OCI-LY7 (cell line): ENCODE measurements at regions not wholly inside any gene's neighbourhood (a gene's known extent, or its start where the extent isn't known, plus 50 kb on each side); places are given as distances from the start of the nearest gene placed in this dataset.

ENCODE experiments used
- BruUV-seq: library from RNA; stranded (reverse); fragments of 400-500 nt; replicated peaks from 2 replicates; lab custom pipeline; 2021; lab: Mats Ljungman, UMichigan
- CTCF ChIA-PET: fragments of 300-600 bp; sonication (Branson Sonifier 250); formaldehyde crosslinking; loops from one replicate; lab custom pipeline; 2022; ENCODE audit warnings: antibody characterized with exemption; ENCODE audit not compliant: unreplicated experiment; lab: Charles Lee
- POLR2A ChIA-PET: fragments of 300-600 bp; sonication (Branson Sonifier 250); formaldehyde crosslinking; loops from one replicate; lab custom pipeline; 2022; ENCODE audit warnings: antibody characterized with exemption; lab: Charles Lee
- DNase-seq: peaks from one replicate; pipeline ENCODE4 v3.0.0-alpha.2; 2015; ENCODE audit warnings: low spot score
- H2AFZ ChIP-seq: fragments of 200-600 bp; sonication (generic), shearing (Covaris generic); 2 replicates; pipeline ENCODE4 v1.6.1; 2014; ENCODE audit warnings: mild to moderate bottlenecking, antibody characterized with exemption, low read length, moderate library complexity
- H3K27ac ChIP-seq: fragments of 200-600 bp; sonication (generic); 2 replicates; pipeline ENCODE4 v1.5.1; 2014; ENCODE audit warnings: mixed run types, low read depth, mild to moderate bottlenecking, moderate library complexity, low read length, inconsistent platforms; ENCODE audit not compliant: poor library complexity, severe bottlenecking
- H3K36me3 ChIP-seq: fragments of 200-600 bp; sonication (generic); 2 replicates; pipeline ENCODE4 v1.6.1; 2014; ENCODE audit warnings: mild to moderate bottlenecking, antibody characterized with exemption, low read length, moderate library complexity, mixed read lengths; ENCODE audit not compliant: insufficient read depth
- H3K4me1 ChIP-seq: fragments of 200-600 bp; sonication (generic); 2 replicates; pipeline ENCODE4 v1.5.1; 2014; ENCODE audit warnings: mild to moderate bottlenecking, low read length; ENCODE audit not compliant: insufficient read depth, poor library complexity, severe bottlenecking
- H3K4me2 ChIP-seq: fragments of 200-600 bp; sonication (generic); 2 replicates; pipeline ENCODE4 v1.6.1; 2014; ENCODE audit warnings: mild to moderate bottlenecking, low read length
- H3K4me3 ChIP-seq: fragments of 200-600 bp; sonication (generic); 2 replicates; pipeline ENCODE4 v1.5.1; 2014; ENCODE audit warnings: mild to moderate bottlenecking, low read depth, low read length; ENCODE audit not compliant: poor library complexity, severe bottlenecking
- H3K79me2 ChIP-seq: fragments of 200-600 bp; sonication (generic); 2 replicates; pipeline ENCODE4 v1.6.1; 2016; ENCODE audit warnings: low read depth, mild to moderate bottlenecking, low read length, moderate library complexity, mixed read lengths; ENCODE audit not compliant: insufficient read depth
- H3K9me2 ChIP-seq: fragments of 200-600 bp; sonication (generic); 2 replicates; pipeline ENCODE4 v1.6.1; 2016; ENCODE audit warnings: mild to moderate bottlenecking, low read length, mixed read lengths; ENCODE audit not compliant: insufficient read depth
- H3K9me3 ChIP-seq: fragments of 200-600 bp; sonication (generic); 2 replicates; pipeline ENCODE4 v1.6.1; 2014; ENCODE audit warnings: mild to moderate bottlenecking, mixed run types, low read length, mixed read lengths
- H4K20me1 ChIP-seq: fragments of 200-600 bp; sonication (generic); 2 replicates; pipeline ENCODE4 v1.6.1; 2014; ENCODE audit warnings: mild to moderate bottlenecking, antibody characterized with exemption, low read length, moderate library complexity, mixed read lengths; ENCODE audit not compliant: insufficient read depth
- CTCF ChIP-seq: fragments of 200-600 bp; sonication (generic); conservative IDR thresholded peaks from 2 replicates; pipeline ENCODE4 v1.5.1; 2014; ENCODE audit warnings: mild to moderate bottlenecking, antibody characterized with exemption, low read length, moderate library complexity, mixed read lengths
- EZH2phosphoT487 ChIP-seq: fragments of 200-600 bp; sonication (generic); IDR thresholded peaks from 2 replicates; pipeline ENCODE4 v1.6.1; 2018; ENCODE audit warnings: low read depth, borderline replicate concordance, mild to moderate bottlenecking, mixed run types, antibody characterized with exemption, low read length, moderate library complexity, mixed read lengths
- intact Hi-C: fragments of 100-400 bp; cut with micrococcal nuclease; formaldehyde crosslinking; loops from one replicate; pipeline ENCODE4 v1.10.0; 2022; ENCODE audit not compliant: unreplicated experiment

GRCh38 chrX:10747975-10748374, 127.6 kb upstream of the MID1 start:
- no peak overlapping the region for H3K4me2 ChIP-seq
- H4K20me1 ChIP-seq: no peaks in the 10 kb centered on the region
- intact Hi-C loops: no loop called here
- H3K9me2 ChIP-seq: no peaks in the 10 kb centered on the region
- no peak overlapping the region for H2AFZ ChIP-seq
- no peaks in the 10 kb centered on the region for H3K36me3 ChIP-seq
- DNase-seq: no peak
- CTCF ChIA-PET: no interaction called here
- H3K4me1 ChIP-seq: no peaks in the 10 kb centered on the region
- no peak overlapping the region for H3K27ac ChIP-seq
- H3K9me3 ChIP-seq: no peaks in the 10 kb centered on the region
- no TSS peak for BruUV-seq
- no peaks in the 10 kb centered on the region for H3K79me2 ChIP-seq
- H3K4me3 ChIP-seq: no peak overlapping the region
- POLR2A ChIA-PET: interaction anchor here (0.6 kb wide), 1 partner anchor 210 kb away, joined by 4 read pairs; no protein-coding TSS in a partner anchor
- TF ChIP-seq CTCF: no peak
- no peak for TF ChIP-seq EZH2phosphoT487

DNA sequence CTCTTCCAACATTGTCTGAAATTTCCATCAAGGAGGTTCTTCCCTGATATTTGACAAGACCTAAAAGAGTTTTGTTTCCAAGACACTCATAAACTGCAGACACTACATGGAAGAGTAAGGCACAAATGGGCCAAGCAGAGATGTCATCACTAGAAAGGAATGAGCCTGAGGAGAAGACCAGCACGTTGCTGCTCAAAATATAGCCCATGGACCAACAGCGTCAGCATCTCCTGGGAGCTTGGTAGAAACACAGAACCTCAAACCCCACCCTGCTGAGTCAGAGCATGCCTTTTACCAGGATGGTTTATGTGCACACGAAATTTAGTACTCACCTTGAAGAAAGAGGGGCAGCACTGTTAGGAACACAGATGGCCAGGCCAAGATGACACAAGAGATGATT, 128.7 kb upstream of the MID1 start:
- no peak for TF ChIP-seq EZH2phosphoT487
- no peak for TF ChIP-seq CTCF
- Histone ChIP-seq H3K4me3 (no peak overlapping the region), H2AFZ (no peak overlapping the region), H3K9me2 (no peaks in the 10 kb centered on the region), H3K27ac (no peak overlapping the region), H3K4me2 (no peak overlapping the region), H3K36me3 (no peaks in the 10 kb centered on the region), H4K20me1 (no peaks in the 10 kb centered on the region), H3K4me1 (no peaks in the 10 kb centered on the region), H3K9me3 (no peaks in the 10 kb centered on the region), H3K79me2 (no peaks in the 10 kb centered on the region)
- DNase-seq: no peak
- no TSS peak for BruUV-seq
- POLR2A ChIA-PET: no interaction called here
- intact Hi-C loops: no loop called here
- CTCF ChIA-PET: no interaction called here

DNA sequence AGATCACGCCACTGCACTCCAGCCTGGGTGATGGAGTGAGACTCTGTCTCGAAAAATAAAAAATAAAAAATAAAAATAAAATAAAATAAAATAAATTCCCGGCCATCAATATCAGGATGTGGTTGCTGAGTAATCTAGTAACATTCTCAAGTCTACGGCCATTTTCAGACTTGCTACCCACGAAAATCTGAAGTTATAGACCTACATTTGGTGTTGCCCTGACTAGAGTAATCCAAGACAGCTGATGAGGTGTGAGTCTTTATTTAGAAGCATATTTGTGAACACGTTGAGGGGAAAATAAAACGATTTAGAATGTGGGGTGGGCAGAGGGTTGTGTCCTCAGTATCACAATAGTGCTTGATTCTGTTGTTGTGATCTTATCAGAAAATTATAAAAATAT, 130.2 kb upstream of the MID1 start:
- Histone ChIP-seq H3K79me2 (no peaks in the 10 kb centered on the region), H3K4me1 (no peaks in the 10 kb centered on the region), H3K4me3 (no peak overlapping the region), H4K20me1 (no peaks in the 10 kb centered on the region), H3K9me2 (no peaks in the 10 kb centered on the region), H3K27ac (no peak overlapping the region), H2AFZ (no peak overlapping the region), H3K9me3 (no peaks in the 10 kb centered on the region), H3K36me3 (no peaks in the 10 kb centered on the region), H3K4me2 (no peak overlapping the region)
- no peak for DNase-seq
- CTCF ChIA-PET: no interaction called here
- POLR2A ChIA-PET: no interaction called here
- no TSS peak for BruUV-seq
- intact Hi-C loops: no loop called here
- TF ChIP-seq EZH2phosphoT487 (no peak), CTCF (no peak)
